GM23248 (cell line): ENCODE measurements at regions not wholly inside any gene's neighbourhood (a gene's known extent, or its start where the extent isn't known, plus 50 kb on each side); places are given as distances from the start of the nearest gene placed in this dataset.

Experiments used
- EZH2 ChIP-seq: fragments of 200-600 bp; sonication (generic); IDR thresholded peaks from 2 replicates; pipeline ENCODE4 v1.6.1; 2018; ENCODE audit warnings: antibody characterized with exemption, mild to moderate bottlenecking; ENCODE audit not compliant: insufficient read depth, poor library complexity, severe bottlenecking
- EZH2phosphoT487 ChIP-seq: fragments of 200-600 bp; sonication (generic); IDR thresholded peaks from 2 replicates; pipeline ENCODE4 v1.6.1; 2018; ENCODE audit warnings: antibody characterized with exemption, moderate library complexity, mild to moderate bottlenecking, low read depth; ENCODE audit not compliant: insufficient read depth

GRCh38 chr3:74866357-74867030, 252.0 kb upstream of the CNTN3 start:
- TF ChIP-seq EZH2 (no peak), EZH2phosphoT487 (no peak)
